ENCODE measurements at regions not wholly inside any gene's neighbourhood (a gene's known extent, or its start where the extent isn't known, plus 50 kb on each side); places are given as distances from the start of the nearest gene placed in this dataset.

GRCh38 chr11:11763796-11764422 lies 77.9 kb upstream of the USP47 start:
- ATAC-seq (ENCODE audit: low read depth) (no peak), DNase-seq (no peak)
- Histone ChIP-seq H4K8ac (ENCODE audit: low read depth in 2 of 2, low read length in 2 of 2) (no peak overlapping the region), H2AK5ac (ENCODE audit: low read depth, low read length) (no peak overlapping the region), H3K23ac (ENCODE audit: low read depth, low read length) (no peak overlapping the region), H3K27ac (ENCODE audit: insufficient read depth, low read length) (no peak overlapping the region), H3K4ac (ENCODE audit: low read depth, low read length) (no peak overlapping the region), H3K9me3 (ENCODE audit: control insufficient read depth, insufficient read depth, low read length) (no peaks in the 10 kb centered on the region), H3K36me3 (ENCODE audit: control insufficient read depth, insufficient read depth, low read length) (no peaks in the 10 kb centered on the region), H2AK9ac (replicated peaks; ENCODE audit: low read depth, low read length, poor library complexity) (no peak overlapping the region), H3K4me2 (ENCODE audit: low read depth, low read length) (no peak overlapping the region), H3K4me1 (ENCODE audit: control insufficient read depth, insufficient read depth, low read length) (no peaks in the 10 kb centered on the region), H4K91ac (ENCODE audit: insufficient read depth, low read depth, low read length) (no peak overlapping the region), H3K27me3 (ENCODE audit: control insufficient read depth, insufficient read depth, low read length) (peaks cover 56% of the 10 kb centered on the region), H3K56ac (ENCODE audit: extremely low read depth, insufficient read depth, low read length) (no peak overlapping the region), H3K9ac (ENCODE audit: low read depth, low read length) (no peak overlapping the region), H3K79me1 (ENCODE audit: low read depth in 1 of 2, low read length in 2 of 2) (no peaks in the 10 kb centered on the region), H2BK15ac (ENCODE audit: low read depth, low read length) (no peak overlapping the region), H4K5ac (ENCODE audit: low read depth, low read length) (no peak overlapping the region), H3K9me1 (ENCODE audit: insufficient read depth, low read length) (no peaks in the 10 kb centered on the region; the same call in 1 of the 2 replicates), H2BK5ac (ENCODE audit: low read depth, low read length, poor library complexity, severe bottlenecking) (no peak overlapping the region), H2AFZ (replicated peaks; ENCODE audit: low read length, poor library complexity) (no peak overlapping the region), H3K14ac (replicated peaks; ENCODE audit: low read depth, low read length) (no peak overlapping the region), H2BK120ac (ENCODE audit: low read depth, low read length) (no peak overlapping the region), H3K4me3 (ENCODE audit: insufficient read depth, low read depth, low read length) (no peak overlapping the region), H3K18ac (ENCODE audit: low read depth, low read length) (no peak overlapping the region), H4K20me1 (ENCODE audit: insufficient read depth, low read length) (no peaks in the 10 kb centered on the region), H2BK20ac (ENCODE audit: low read depth, low read length) (no peak overlapping the region)
- in situ Hi-C loops (cut with MboI; ENCODE audit: low sequenced_read_pairs), result no loop called here
- BruUV-seq (replicated peaks), result no TSS peak
- CTCF ChIA-PET, result no interaction called here
- WGBS, 2 experiments (ENCODE audit: extremely low coverage in 2 of 2, insufficient read length in 1 of 2), result no CpG with 5 or more reads among the region's 4 CpGs
- POLR2A ChIA-PET (ENCODE audit: unreplicated experiment), result no interaction called here
- TF ChIP-seq NFE2L2 (IDR thresholded peaks at IDR 0.05; ENCODE audit: low read depth, low read length), result no peak
- TF ChIP-seq RFX5 (IDR thresholded peaks at IDR 0.05; ENCODE audit: low read depth, low read length), result no peak
- no peak for TF ChIP-seq RCOR1 (IDR thresholded peaks at IDR 0.05; ENCODE audit: insufficient replicate concordance, low read length)
- TF ChIP-seq CHD1 (IDR thresholded peaks at IDR 0.05; ENCODE audit: low read depth, low read length), result no peak
- TF ChIP-seq, protein P1, sequence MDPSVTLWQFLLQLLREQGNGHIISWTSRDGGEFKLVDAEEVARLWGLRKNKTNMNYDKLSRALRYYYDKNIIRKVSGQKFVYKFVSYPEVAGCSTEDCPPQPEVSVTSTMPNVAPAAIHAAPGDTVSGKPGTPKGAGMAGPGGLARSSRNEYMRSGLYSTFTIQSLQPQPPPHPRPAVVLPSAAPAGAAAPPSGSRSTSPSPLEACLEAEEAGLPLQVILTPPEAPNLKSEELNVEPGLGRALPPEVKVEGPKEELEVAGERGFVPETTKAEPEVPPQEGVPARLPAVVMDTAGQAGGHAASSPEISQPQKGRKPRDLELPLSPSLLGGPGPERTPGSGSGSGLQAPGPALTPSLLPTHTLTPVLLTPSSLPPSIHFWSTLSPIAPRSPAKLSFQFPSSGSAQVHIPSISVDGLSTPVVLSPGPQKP (IDR thresholded peaks at IDR 0.05; ENCODE audit: borderline replicate concordance, low read depth, low read length), result no peak
- no peak for TF ChIP-seq SMC3 (IDR thresholded peaks at IDR 0.05; ENCODE audit: low read depth, low read length)
- no peak for TF ChIP-seq MAFK (IDR thresholded peaks at IDR 0.05; ENCODE audit: low read depth, low read length)
- no peak for TF ChIP-seq FOS (IDR thresholded peaks at IDR 0.05; ENCODE audit: low read depth, low read length)
- no peak for TF ChIP-seq POLR2A (IDR thresholded peaks at IDR 0.05; ENCODE audit: low read depth, low read length)
- TF ChIP-seq USF2 (IDR thresholded peaks at IDR 0.05; ENCODE audit: low read depth, low read length), result no peak
- TF ChIP-seq CEBPB (IDR thresholded peaks at IDR 0.05; ENCODE audit: low read depth, low read length), result no peak
- no peak for TF ChIP-seq MAZ (IDR thresholded peaks at IDR 0.05; ENCODE audit: borderline replicate concordance, low read depth, low read length)
- TF ChIP-seq RAD21 (IDR thresholded peaks at IDR 0.05; ENCODE audit: low read length), result no peak
- TF ChIP-seq BHLHE40 (IDR thresholded peaks at IDR 0.05; ENCODE audit: low read depth, low read length), result no peak
- TF ChIP-seq MXI1 (IDR thresholded peaks at IDR 0.05; ENCODE audit: borderline replicate concordance, low read depth, low read length), result no peak
- TF ChIP-seq, protein P2, sequence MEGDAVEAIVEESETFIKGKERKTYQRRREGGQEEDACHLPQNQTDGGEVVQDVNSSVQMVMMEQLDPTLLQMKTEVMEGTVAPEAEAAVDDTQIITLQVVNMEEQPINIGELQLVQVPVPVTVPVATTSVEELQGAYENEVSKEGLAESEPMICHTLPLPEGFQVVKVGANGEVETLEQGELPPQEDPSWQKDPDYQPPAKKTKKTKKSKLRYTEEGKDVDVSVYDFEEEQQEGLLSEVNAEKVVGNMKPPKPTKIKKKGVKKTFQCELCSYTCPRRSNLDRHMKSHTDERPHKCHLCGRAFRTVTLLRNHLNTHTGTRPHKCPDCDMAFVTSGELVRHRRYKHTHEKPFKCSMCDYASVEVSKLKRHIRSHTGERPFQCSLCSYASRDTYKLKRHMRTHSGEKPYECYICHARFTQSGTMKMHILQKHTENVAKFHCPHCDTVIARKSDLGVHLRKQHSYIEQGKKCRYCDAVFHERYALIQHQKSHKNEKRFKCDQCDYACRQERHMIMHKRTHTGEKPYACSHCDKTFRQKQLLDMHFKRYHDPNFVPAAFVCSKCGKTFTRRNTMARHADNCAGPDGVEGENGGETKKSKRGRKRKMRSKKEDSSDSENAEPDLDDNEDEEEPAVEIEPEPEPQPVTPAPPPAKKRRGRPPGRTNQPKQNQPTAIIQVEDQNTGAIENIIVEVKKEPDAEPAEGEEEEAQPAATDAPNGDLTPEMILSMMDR (conservative IDR thresholded peaks at IDR 0.05; ENCODE audit: low read depth, low read length), result no peak
- intact Hi-C loops (cut with micrococcal nuclease), result no loop called here
- dilution Hi-C loops (cut with HindIII; ENCODE audit: low sequenced_read_pairs, unreplicated experiment), result no loop called here

Data from IMR-90 (cell line).